ENCODE measurements at regions not wholly inside any gene's neighbourhood (a gene's known extent, or its start where the extent isn't known, plus 50 kb on each side); places are given as distances from the start of the nearest gene placed in this dataset.

DNA sequence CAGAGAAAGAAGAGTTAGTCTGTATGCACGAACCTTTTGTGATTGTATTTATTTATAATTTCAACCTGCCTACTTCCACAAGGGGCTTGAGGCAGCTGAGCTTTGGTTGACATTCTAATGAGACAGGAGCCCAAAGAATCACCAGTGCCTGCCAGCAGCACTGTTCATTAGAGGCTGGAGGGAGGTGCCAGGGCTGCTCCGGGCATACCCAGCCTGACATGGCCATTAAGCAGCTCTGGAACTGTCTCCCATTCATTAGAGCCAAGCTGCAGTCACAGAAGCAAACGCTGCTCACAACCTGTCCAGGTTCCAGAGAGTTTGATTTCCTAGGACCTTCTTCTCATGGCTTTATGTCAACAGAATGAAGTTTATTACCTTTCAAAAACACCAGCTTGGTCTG, 425.5 kb downstream of the RFC3 start:
- TF ChIP-seq JUND (IDR thresholded peaks at IDR 0.05) (no peak), CTCF (IDR thresholded peaks at IDR 0.05; ENCODE audit: low read depth, low read length, missing input control) (no peak), HNF4G (IDR thresholded peaks at IDR 0.05) (no peak), REST (IDR thresholded peaks at IDR 0.05) (no peak), RAD21 (IDR thresholded peaks at IDR 0.05) (no peak), YY1 (IDR thresholded peaks at IDR 0.05) (no peak), SP1 (IDR thresholded peaks at IDR 0.05) (no peak), EGR1 (IDR thresholded peaks at IDR 0.05; ENCODE audit: low read depth in 2 of 2) (no peak), NR2F2 (IDR thresholded peaks at IDR 0.05) (no peak), TAF1 (conservative IDR thresholded peaks at IDR 0.05) (no peak), HNF4A (conservative IDR thresholded peaks at IDR 0.05) (no peak), ATF3 (IDR thresholded peaks at IDR 0.05) (no peak), FOXA1 (IDR thresholded peaks at IDR 0.05) (no peak)
- TF ChIP-seq, protein P1, sequence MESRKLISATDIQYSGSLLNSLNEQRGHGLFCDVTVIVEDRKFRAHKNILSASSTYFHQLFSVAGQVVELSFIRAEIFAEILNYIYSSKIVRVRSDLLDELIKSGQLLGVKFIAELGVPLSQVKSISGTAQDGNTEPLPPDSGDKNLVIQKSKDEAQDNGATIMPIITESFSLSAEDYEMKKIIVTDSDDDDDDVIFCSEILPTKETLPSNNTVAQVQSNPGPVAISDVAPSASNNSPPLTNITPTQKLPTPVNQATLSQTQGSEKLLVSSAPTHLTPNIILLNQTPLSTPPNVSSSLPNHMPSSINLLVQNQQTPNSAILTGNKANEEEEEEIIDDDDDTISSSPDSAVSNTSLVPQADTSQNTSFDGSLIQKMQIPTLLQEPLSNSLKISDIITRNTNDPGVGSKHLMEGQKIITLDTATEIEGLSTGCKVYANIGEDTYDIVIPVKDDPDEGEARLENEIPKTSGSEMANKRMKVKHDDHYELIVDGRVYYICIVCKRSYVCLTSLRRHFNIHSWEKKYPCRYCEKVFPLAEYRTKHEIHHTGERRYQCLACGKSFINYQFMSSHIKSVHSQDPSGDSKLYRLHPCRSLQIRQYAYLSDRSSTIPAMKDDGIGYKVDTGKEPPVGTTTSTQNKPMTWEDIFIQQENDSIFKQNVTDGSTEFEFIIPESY (IDR thresholded peaks at IDR 0.05): no peak
- DNase-seq (ENCODE audit: low spot score): no peak
- 66% methylated on average over 3 of the region's 3 CpGs for WGBS

DNA sequence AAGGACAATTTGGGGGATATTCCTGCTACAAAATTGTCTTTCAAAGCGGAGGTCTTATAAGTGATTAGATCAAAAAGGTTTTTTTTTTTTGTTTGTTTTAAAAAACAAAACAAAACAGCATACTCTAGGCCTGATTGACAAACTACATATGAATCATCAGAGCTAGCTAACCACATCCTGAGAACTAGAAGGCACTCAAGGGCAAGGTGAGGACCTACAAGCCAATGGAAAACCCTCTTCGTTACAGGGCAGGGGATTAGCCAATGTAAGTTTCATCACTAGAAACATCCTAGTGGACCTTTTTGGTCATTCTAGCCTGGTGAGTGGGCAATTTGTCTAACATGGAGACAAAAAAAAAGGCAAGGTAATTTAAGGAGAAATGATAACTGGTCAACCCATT, 428.6 kb downstream of the RFC3 start:
- Histone ChIP-seq H3K9ac (ENCODE audit: low read depth in 1 of 2, low read length in 2 of 2) (no peak overlapping the region), H3K4me1 (ENCODE audit: control insufficient read depth in 4 of 4, insufficient read depth in 4 of 4, low read length in 3 of 4) (no peaks in the 10 kb centered on the region), H3K27ac (ENCODE audit: low read depth in 1 of 2, low read length in 2 of 2) (no peak overlapping the region), H3K27me3 (ENCODE audit: control insufficient read depth in 4 of 4, insufficient read depth in 4 of 4, low read length in 3 of 4) (no peaks in the 10 kb centered on the region), H3K36me3 (ENCODE audit: control insufficient read depth in 4 of 4, insufficient read depth in 3 of 4, low read depth in 1 of 4, low read length in 3 of 4) (no peaks in the 10 kb centered on the region), H3K4me3 (ENCODE audit: low read depth in 1 of 3, low read length in 3 of 3) (no peak overlapping the region), H3K9me3 (ENCODE audit: control insufficient read depth in 4 of 4, low read length in 3 of 4) (no peaks in the 10 kb centered on the region)
- no peak for DNase-seq (ENCODE audit: low spot score)
- WGBS: 78% methylated on average over 2 of the region's 2 CpGs
- no peak for TF ChIP-seq TAF1 (conservative IDR thresholded peaks at IDR 0.05)
- no peak for TF ChIP-seq ATF3 (IDR thresholded peaks at IDR 0.05)
- no peak for TF ChIP-seq JUND (IDR thresholded peaks at IDR 0.05)
- TF ChIP-seq EGR1 (IDR thresholded peaks at IDR 0.05; ENCODE audit: low read depth in 2 of 2): no peak
- TF ChIP-seq FOXA1 (IDR thresholded peaks at IDR 0.05): no peak
- TF ChIP-seq SP1 (IDR thresholded peaks at IDR 0.05): no peak
- TF ChIP-seq HNF4G (IDR thresholded peaks at IDR 0.05): no peak
- TF ChIP-seq RXRA (IDR thresholded peaks at IDR 0.05): no peak
- no peak for TF ChIP-seq MAX (IDR thresholded peaks at IDR 0.05)
- no peak for TF ChIP-seq CTCF (IDR thresholded peaks at IDR 0.05; ENCODE audit: low read depth, low read length, missing input control)
- TF ChIP-seq RAD21 (IDR thresholded peaks at IDR 0.05): no peak

More for the DNA sequence above, 425.5 kb downstream of the RFC3 start:
- H3K36me3 ChIP-seq (ENCODE audit: control insufficient read depth in 4 of 4, insufficient read depth in 3 of 4, low read depth in 1 of 4, low read length in 3 of 4): no peaks in the 10 kb centered on the region
- no peaks in the 10 kb centered on the region for H3K27me3 ChIP-seq (ENCODE audit: control insufficient read depth in 4 of 4, insufficient read depth in 4 of 4, low read length in 3 of 4)
- H3K9me3 ChIP-seq (ENCODE audit: control insufficient read depth in 4 of 4, low read length in 3 of 4): peaks cover 0 to 2% (median 0%) of the 10 kb centered on the region in 4 donors
- no peak overlapping the region for H3K27ac ChIP-seq (ENCODE audit: low read depth in 1 of 2, low read length in 2 of 2)
- H3K4me3 ChIP-seq (ENCODE audit: low read depth in 1 of 3, low read length in 3 of 3): no peak overlapping the region
- H3K9ac ChIP-seq (ENCODE audit: low read depth in 1 of 2, low read length in 2 of 2): no peak overlapping the region
- H3K4me1 ChIP-seq (ENCODE audit: control insufficient read depth in 4 of 4, insufficient read depth in 4 of 4, low read length in 3 of 4): no peaks in the 10 kb centered on the region

Data from liver (tissue), 8 donors.